GM12874 (cell line): ENCODE measurements at regions not wholly inside any gene's neighbourhood (a gene's known extent, or its start where the extent isn't known, plus 50 kb on each side); places are given as distances from the start of the nearest gene placed in this dataset.

Experiments
- CTCF ChIP-seq: IDR thresholded peaks from 2 replicates; pipeline ENCODE4 v1.5.1; 2011; ENCODE audit warnings: low read depth, mild to moderate bottlenecking, control low read depth, low read length, moderate library complexity; ENCODE audit not compliant: insufficient read depth

GRCh38 chr2:223227338-223227737 is 175.3 kb downstream of the KCNE4 start:
- no peak for TF ChIP-seq CTCF

GRCh38 chr2:223228871-223229270 is 176.9 kb downstream of the KCNE4 start:
- TF ChIP-seq CTCF: no peak

GRCh38 chr2:223230352-223230751 is 178.4 kb downstream of the KCNE4 start:
- no peak for TF ChIP-seq CTCF

GRCh38 chr2:223232285-223232684 is 180.3 kb downstream of the KCNE4 start:
- no peak for TF ChIP-seq CTCF

GRCh38 chr2:223232896-223233295 is 180.9 kb downstream of the KCNE4 start:
- no peak for TF ChIP-seq CTCF

GRCh38 chr2:223235986-223236385 is 184.0 kb downstream of the KCNE4 start:
- TF ChIP-seq CTCF: no peak

GRCh38 chr2:223238301-223238700 is 186.3 kb downstream of the KCNE4 start:
- TF ChIP-seq CTCF: no peak

GRCh38 chr2:223243233-223243632 is 191.2 kb downstream of the KCNE4 start:
- no peak for TF ChIP-seq CTCF
